ENCODE measurements at regions not wholly inside any gene's neighbourhood (a gene's known extent, or its start where the extent isn't known, plus 50 kb on each side); places are given as distances from the start of the nearest gene placed in this dataset.

DNA sequence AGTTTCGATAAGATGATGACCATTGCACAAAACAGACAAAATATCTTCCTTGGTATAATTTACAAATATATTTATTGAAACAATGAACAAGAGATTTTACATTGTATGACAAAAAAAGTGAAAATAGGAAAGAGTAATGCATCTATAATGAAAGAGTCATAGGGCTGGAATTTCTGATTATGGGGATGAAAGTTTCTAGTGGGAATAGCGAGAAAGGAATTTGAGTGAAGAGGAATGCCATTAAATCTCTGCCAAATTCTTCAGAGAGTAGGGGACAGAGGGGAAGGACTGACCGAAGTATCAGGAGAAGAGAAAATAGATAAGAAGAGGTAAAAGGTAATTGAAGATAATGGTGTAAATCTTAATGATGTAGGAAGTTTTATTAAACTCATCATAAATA, 125.4 kb downstream of the VGLL3 start:
- TF ChIP-seq CTCF (IDR thresholded peaks at IDR 0.05) (no peak), POLR2A (IDR thresholded peaks at IDR 0.05) (no peak)
- no peak overlapping the region for H3K4me3 ChIP-seq (replicated peaks in 1 of 3)
- H3K27ac ChIP-seq: no peak overlapping the region
- H3K9me3 ChIP-seq: no peaks in the 10 kb centered on the region
- WGBS, 2 donors: 62 to 73% methylated on average over 3 of the region's 3 CpGs
- intact Hi-C loops (cut with DNase I): no loop called here
- no peak for DNase-seq
- H3K27me3 ChIP-seq: no peaks in the 10 kb centered on the region
- no peaks in the 10 kb centered on the region for H3K36me3 ChIP-seq
- no peaks in the 10 kb centered on the region for H3K4me1 ChIP-seq

GRCh38 chr3:86856711-86857110, 134.2 kb downstream of the VGLL3 start:
- no peak for DNase-seq
- Histone ChIP-seq H3K4me1 (no peaks in the 10 kb centered on the region), H3K27me3 (no peaks in the 10 kb centered on the region), H3K27ac (no peak overlapping the region), H3K4me3 (replicated peaks in 1 of 3) (no peak overlapping the region), H3K9me3 (no peaks in the 10 kb centered on the region), H3K36me3 (no peaks in the 10 kb centered on the region)
- WGBS, 2 donors: 0 to 2% methylated on average over 1 of the region's 1 CpG
- intact Hi-C loops (cut with DNase I): no loop called here
- no peak for TF ChIP-seq POLR2A (IDR thresholded peaks at IDR 0.05)
- no peak for TF ChIP-seq CTCF (IDR thresholded peaks at IDR 0.05)

GRCh38 chr3:86849991-86850390, 141.0 kb downstream of the VGLL3 start:
- 71 to 78% methylated on average over 1 of the region's 1 CpG for WGBS, 2 donors
- intact Hi-C loops (cut with DNase I): no loop called here

DNA sequence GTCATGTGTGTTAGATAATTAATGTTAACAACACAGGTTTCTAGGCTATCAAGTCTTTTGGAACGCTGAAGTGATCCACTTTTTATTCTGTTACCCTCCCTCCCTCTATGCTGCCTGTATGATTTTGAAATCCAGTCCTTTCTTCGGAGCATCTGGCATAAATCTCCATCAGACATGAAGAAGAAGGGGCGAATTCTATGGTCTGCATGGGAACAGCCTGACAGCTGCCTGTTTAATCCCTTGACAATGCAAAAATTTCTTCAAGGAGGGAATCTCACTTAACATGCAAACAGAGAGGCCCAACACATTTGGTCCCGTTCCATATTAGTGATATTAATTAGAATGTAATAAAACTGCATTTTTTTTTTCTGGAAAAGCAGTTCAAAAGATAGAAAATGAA, 145.2 kb downstream of the VGLL3 start:
- Histone ChIP-seq H3K36me3 (no peaks in the 10 kb centered on the region), H3K9me3 (no peaks in the 10 kb centered on the region), H3K4me1 (no peaks in the 10 kb centered on the region), H3K27me3 (no peaks in the 10 kb centered on the region), H3K4me3 (replicated peaks in 1 of 3) (no peak overlapping the region), H3K27ac (no peak overlapping the region)
- intact Hi-C loops (cut with DNase I): no loop called here
- DNase-seq: no peak
- WGBS, 2 donors: 66 to 72% methylated on average over 4 of the region's 4 CpGs
- TF ChIP-seq POLR2A (IDR thresholded peaks at IDR 0.05) (no peak), CTCF (IDR thresholded peaks at IDR 0.05) (no peak)

More at GRCh38 chr3:86849991-86850390, 141.0 kb downstream of the VGLL3 start:
- TF ChIP-seq CTCF (IDR thresholded peaks at IDR 0.05): no peak
- no peak for TF ChIP-seq POLR2A (IDR thresholded peaks at IDR 0.05)
- no peak overlapping the region for H3K4me3 ChIP-seq (replicated peaks in 1 of 3)
- H3K4me1 ChIP-seq: no peaks in the 10 kb centered on the region
- no peak overlapping the region for H3K27ac ChIP-seq
- DNase-seq: no peak
- no peaks in the 10 kb centered on the region for H3K9me3 ChIP-seq
- no peaks in the 10 kb centered on the region for H3K27me3 ChIP-seq
- no peaks in the 10 kb centered on the region for H3K36me3 ChIP-seq

DNA sequence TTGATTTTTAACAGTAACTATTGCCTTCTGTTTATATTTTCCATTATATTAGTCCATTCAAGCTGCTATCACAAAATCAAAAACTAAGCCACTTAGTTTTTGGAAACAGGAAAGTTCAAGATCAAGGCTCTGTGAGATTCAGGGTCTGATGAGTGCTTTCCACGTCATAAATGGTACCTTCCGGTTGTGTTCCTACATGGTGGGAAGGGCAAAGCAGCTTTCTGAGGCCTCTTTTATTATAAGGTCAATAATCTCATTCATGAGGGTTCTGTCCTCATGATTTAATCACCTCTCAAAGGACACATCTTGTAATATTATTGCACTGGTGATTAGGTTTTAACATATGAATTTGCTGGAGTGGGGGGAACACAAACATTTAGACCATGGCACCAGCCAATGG, 152.0 kb downstream of the VGLL3 start:
- H3K27me3 ChIP-seq: no peaks in the 10 kb centered on the region
- 86 to 87% methylated on average over 2 of the region's 2 CpGs for WGBS, 2 donors
- no peaks in the 10 kb centered on the region for H3K36me3 ChIP-seq
- TF ChIP-seq POLR2A (IDR thresholded peaks at IDR 0.05): no peak
- no peak for TF ChIP-seq CTCF (IDR thresholded peaks at IDR 0.05)
- no peak overlapping the region for H3K4me3 ChIP-seq (replicated peaks in 1 of 3)
- intact Hi-C loops (cut with DNase I): no loop called here
- DNase-seq: no peak
- H3K4me1 ChIP-seq: no peaks in the 10 kb centered on the region
- H3K9me3 ChIP-seq: no peaks in the 10 kb centered on the region
- no peak overlapping the region for H3K27ac ChIP-seq

All from thyroid gland (tissue), 4 donors.